CMK (cell line): ENCODE measurements at regions not wholly inside any gene's neighbourhood (a gene's known extent, or its start where the extent isn't known, plus 50 kb on each side); places are given as distances from the start of the nearest gene placed in this dataset.
"Not testable (repeated sequence)": the region's sequence is repeated elsewhere in the genome, so short reads cannot be mapped to it uniquely, and the experiment has no call there.

Experiments
- DNase-seq: peaks from one replicate; pipeline ENCODE4 v3.0.0-alpha.2; 2010; ENCODE audit warnings: low read depth

DNA sequence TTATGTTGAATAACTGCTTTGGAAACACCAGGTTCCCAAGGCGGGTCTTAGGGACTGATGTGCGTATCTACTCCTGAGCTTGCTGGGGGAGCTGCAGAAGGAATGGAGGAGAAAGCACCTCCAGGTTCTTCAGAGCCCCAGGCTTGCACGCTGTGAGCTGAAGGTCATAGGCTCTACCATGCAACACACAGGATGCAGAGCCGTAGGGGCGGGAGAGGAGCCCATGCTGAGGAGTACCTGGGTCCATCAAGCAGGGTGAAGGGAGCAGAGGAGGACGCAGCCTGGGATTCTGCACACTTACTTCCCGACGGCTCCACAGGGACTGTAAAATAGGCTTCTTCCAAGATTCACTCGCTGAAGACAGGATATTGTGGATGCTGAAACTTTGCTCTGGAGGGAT, 426.5 kb upstream of the FRG1 start:
- DNase-seq: no peak

DNA sequence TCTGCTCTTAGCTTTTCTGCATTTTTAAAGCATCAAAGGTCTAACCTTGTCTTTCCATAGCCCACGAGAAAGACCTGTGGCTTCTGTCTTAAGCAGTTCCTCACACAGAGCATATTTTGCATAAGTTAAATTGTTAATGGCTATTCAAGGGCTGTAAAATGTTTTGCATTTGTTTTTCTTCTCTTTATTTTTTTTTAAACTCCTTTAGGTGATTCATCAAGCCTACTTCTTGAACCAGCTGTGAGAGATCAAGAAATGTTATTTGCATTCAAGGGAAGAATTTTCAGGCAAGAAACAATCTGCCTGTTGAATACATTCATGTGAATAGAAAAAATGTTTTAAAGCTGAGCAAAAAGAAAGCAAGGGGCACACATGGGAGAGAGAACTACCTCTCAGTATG, 423.8 kb upstream of the FRG1 start:
- DNase-seq: no peak

DNA sequence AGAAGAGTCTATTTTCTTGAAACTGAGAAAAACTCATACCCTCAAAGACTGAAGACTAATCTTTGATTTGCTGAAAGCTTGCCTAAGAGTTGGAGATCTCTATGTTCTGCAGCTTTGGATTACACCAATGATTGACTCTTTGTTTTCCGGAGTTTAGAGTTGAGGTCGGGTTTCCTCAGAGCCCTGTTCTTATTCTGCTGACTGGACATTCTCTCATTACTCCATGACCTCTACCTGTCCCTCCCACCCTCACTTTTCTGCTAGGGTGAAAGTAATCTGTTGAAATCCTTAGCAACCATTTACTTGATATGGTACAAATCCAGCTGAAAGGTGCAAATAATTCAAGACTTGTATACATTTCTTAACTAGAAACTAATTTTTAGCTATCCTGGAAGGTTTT, 421.5 kb upstream of the FRG1 start:
- no peak for DNase-seq

DNA sequence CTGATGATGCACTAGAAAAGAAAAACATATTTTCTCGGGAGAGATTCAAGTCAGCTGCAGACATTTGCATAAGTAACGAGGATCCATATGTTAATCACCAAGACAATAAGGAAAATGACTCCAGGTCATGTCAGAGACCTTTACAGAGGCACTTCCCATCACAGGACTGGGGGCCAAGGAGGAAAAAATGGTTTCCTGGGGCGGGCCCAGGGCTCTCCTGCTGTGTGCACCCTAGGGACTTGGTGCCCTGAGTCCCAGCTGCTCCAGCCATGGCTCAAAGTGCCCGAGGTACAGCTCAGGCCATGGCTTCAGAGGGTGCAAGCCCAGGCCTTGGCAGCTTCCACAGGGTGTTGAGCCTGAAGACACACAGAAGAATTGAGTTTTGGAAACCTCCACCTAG, 415.4 kb upstream of the FRG1 start:
- DNase-seq: no peak

DNA sequence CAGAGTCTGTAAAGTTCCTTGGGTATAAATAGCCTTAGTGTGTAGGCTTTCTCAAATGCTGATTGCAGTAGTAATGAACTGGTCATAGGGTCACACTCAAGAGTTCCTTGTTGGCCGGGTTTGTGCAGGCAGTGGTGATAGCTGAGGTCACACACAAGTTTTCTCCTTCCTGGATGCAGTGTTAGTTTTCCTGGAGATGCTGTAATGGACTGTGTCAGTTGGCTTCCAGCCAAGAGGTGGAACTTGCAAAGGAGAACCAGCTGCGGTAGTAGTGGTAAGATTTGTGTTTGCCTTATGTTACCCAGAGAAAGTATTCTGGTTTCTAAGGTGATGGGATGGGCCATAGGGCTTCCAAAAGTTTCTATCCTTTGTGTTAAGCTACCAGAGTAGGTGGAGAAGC, 409.8 kb upstream of the FRG1 start:
- DNase-seq: no peak

DNA sequence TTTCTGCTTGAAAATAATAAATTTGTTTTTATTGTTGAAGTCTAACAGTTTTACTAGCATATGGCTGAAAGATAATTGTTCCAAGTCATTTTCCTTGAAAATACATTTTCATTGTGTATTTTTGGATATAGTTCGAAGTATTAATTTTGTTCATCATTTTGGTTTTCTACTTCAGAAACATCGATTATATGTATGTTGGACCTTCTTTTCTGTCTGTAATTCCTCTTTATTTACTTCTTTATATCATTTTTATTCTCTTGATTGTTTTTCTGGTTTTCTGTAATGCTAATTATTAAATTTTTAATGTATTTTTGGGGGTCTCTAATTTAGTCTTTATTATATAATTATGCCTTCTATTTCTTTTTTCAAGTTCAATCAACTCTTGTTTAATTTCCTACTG, 407.1 kb upstream of the FRG1 start:
- DNase-seq: no peak

DNA sequence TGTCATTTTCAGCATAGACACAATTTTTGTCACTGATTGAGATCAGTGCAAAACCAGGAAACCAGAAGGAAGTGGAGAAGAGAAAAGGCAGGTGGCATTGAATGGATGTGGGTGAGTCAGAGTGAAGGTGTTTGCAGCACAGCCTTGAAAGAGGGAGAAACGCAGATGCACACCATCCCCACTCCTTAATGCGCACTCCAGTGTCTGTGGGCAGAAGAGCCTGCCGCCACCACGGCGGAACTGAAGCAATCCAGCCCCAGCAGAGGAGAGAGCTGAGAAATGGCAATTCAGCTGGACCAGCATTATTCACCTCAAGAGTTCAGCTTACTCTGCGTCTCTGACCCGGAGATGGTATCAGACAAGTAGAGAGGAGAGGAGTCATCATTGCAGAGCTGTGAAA, 393.1 kb upstream of the FRG1 start:
- no peak for DNase-seq

DNA sequence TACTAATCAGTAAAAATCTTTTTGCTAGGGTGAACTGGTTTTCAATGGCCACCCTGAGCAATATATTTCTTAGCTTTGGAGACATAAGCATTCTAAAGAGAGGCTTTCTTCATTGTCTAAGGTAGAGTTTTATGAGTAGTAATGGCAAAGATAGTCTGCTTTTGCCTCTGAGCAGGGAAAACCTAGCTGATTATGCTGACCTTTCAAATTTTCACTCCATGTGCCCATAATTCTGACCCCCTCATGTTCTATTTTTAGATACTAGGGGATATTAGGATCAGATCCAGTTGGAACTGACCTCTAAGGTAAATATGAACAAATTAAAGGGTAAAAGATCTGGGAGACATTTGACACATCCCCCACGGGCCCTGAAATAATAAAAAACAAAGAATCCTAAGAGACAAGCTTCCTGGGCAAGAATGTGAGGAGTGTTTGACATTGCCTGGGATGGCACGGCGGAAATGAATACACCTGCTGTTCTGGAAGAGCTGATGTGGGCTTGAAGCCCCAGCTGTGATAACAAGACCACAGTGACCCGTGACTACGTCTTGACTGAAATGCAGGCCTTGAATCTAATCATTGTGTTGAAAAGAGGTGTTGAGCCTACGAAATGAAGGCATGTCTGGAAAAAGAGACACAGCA, 392.1 kb upstream of the FRG1 start:
- no peak for DNase-seq

DNA sequence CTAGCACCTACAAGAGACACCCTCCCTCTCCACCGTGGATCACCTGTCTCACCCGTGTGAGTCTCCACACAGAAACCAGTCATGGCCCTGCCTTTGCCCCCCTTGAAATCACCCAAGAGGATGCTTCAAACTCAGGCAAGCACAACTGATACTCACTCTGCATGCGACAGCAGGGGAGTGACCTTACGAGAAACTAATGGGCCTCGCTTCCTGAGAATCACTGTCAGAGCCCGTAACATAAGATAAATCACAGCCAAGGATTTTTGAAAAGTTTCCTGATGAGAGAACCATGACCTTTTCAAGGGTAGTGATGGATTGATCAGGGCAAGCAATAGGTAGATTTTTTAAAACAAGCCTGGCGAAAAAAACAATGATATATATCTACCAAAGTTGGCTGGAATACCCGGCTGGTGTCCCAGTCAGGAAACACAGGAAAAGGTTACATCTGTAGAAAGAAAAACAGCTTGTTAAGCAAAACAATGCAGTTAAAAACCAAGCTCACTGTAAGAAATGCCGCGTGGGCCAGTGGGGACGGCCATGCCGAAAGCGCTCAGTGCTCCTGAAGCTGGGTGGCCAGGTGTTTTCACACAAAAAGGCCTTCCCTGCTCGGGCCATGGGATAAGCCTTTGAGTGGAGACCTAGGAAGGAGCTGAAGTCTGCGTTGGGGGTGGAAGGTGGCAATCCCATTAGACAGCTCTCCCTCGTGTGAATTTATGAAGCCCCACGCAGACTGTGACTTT, 388.6 kb upstream of the FRG1 start:
- DNase-seq: not testable (repeated sequence)

DNA sequence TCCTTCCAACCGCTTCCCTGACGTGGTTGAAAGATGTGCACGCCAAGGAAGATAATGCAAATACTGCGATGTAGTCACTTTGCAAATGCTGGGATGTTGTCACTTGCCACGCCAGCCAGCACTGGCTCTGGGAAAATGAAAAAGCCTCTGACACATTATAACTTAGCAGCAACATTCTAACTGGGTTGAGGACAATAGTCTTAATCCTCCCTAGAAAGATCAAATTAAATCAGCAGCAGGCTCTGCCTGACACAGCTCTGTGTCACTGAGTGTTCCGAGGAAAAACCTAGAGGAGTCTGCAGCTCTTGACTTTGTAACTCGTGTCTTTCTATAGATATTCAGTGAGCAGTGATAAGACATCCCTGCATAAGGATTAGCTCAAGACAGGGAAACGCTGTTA, 380.1 kb upstream of the FRG1 start:
- DNase-seq: not testable (repeated sequence)

DNA sequence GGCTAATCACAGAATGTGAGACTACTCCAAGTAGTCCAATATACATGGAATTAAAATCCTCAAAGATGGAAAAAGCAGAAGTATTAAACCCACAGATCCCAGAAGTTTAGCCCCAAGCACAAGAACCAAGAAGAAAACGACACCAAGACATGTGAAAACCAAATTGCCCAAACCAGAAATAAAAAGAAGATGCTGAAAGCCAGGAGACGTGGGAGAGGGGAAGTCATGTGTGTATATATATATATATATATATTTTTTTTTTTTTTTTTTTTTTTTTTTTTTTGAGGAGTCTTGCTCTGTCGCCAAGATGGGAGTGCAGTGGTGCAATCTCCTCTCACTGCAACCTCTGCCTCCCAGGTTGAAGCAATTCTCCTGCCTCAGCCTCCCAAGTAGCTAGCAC, 376.9 kb upstream of the FRG1 start:
- not testable (repeated sequence) for DNase-seq

DNA sequence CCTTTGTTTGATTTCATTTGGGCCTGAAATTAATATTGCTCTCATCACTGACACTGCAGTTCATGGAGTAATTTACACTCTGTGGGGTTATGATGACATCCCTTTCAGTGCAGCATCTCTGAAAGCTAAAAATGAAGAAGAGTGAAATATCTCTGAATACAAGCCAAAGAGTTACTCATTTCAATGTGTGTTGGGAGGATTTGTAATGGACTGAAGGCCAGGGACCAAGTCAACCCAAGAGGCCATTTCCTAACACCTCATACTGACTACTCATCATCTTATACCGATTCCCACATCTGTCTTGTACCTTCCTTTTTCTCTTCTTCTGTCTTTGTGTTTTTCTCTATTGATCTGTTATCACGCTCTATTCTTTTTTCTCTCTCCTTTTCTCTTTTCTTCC, 374.4 kb upstream of the FRG1 start:
- not testable (repeated sequence) for DNase-seq

DNA sequence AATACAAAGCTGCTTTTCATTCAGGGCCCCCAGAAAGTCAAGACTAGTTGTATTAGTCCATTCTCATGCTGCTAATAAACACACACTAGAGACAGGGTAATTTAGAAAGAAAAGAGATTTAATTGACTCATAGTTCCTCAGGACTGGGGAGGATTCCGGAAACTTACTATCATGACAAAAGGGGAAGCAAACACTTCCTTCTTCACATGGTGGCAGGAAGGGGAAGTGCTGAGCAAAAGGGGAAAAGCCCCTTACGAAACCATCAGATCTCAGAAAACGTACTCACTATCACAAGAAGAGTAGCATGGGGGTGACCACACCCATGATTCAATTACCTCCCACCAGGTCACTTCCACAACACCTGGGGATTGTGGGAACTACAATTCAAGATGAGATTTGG, 373.8 kb upstream of the FRG1 start:
- DNase-seq: peak; percentile 1

DNA sequence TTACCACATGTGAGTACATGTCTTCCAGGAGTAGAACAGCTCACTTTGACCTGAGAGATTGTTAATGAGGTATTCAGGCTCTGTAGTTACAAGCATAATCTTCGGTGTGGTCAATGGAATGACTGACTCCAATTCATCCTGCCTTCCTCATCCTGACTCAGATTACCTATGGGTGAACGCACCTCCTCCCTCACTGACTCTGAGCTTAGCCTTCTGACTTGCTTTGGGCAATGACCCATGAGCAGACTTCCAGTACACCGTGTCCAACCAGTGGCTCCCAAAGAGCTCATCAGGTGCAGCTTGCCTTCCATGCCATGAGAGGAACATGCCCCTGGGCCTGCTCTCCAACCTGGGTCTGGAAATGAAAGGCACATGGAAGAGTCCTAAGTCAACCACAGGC, 361.0 kb upstream of the FRG1 start:
- not testable (repeated sequence) for DNase-seq

DNA sequence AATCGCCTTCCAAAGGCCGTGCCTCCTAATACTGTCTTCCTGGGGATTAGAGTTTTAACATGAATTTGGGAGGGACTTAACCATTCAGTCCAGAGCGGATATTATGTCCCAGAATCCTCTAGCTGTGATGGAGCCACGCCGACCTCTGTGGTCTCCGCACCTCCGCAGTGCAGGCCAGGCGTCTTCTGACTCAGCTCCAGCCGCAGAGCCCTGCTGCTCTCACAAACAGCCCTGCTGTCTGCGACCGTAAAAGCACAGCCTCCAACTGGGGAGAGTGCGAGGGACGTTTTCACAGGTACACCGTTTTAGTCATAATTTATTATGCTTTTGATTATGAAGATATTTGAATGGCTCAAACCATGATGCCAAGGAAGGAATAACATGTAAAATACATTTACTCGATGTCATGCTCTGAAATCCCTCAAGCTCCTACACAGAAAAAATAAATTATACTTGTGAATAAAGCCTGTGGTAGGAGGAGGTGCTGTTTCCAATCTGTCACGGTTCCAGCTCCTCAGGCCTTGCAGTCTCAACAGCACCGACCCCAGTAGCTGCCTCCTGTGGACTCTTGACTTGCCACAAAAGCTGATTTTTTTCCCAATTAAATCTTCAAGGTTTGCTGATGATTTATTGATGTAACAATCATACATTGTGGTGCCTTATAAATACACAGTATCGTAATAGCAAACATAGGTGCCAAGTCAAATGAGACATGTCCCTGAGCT, 353.6 kb upstream of the FRG1 start:
- DNase-seq: not testable (repeated sequence)

DNA sequence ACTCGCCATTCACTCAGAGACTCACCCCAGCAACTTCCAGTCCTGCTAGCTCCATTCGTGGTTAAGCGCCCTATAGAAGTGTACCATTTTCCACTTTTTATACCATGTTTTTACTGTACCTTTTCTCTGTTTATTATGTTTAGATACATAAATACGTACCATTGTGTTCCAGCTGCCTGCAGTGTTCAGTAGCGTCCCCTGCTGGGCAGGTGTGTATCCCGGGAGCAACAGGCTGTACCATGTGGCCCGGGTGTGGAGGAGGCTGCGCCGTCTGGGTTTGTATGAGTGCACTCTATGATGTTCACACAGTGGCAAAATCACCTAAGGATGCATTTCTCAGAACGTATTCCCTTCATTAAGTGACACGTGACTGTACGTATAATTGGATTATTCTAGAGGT, 351.5 kb upstream of the FRG1 start:
- not testable (repeated sequence) for DNase-seq

DNA sequence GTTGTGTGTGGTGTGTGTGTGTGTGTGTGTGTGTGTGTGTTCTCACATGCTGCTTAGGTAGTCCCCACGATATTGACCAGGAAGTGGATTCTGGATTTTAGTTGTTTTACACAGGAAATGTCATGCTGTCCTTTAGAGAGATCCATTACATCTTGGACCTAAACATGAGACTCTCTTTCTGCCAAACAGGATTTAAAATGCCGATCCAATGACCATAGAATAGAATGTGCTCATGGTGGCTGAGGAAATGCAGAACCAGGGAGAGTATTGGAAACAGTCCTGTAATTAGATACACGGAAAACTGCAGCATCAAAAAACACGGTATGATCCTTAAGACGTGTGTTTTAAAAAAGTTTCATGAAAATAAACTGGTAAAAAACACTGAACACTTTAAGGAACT, 347.8 kb upstream of the FRG1 start:
- no peak for DNase-seq

DNA sequence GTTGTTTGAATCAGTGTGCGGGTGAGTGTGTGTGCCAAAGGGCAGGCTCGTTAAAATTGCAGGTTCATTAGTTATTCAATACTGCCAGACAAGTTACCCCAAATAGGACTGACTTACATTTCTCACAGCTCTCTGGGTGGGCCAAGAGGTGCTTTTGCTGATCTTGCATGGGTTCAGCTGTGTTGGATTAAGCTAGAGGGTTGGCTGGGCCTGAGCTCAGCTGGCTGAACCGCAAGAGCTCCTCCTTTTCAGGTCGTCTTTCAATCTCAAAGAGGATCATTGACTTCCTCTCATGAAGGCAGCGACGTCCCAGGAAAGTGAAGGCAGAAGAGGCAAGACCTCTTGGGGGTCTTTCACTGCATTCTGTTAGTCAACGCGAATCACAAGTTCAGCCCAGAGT, 343.3 kb upstream of the FRG1 start:
- no peak for DNase-seq

DNA sequence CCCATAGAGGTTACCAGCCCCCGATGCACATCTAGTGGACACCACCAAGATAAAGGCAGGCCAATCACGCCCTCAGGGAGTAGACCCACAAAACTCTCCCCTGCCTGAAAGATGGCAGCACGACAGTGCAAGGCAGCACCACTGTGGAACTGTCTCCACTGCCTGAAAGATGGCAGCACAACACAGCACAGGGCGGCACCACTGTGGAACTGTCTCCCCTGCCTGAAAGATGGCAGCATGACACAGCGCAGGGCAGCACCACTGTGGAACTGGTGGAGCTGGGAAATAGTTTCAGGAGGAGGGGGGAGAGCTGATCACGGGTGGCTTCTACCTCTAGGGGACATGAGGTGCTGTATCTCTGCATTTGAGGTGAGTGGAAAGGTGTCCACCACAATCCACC, 340.4 kb upstream of the FRG1 start:
- DNase-seq: no peak

DNA sequence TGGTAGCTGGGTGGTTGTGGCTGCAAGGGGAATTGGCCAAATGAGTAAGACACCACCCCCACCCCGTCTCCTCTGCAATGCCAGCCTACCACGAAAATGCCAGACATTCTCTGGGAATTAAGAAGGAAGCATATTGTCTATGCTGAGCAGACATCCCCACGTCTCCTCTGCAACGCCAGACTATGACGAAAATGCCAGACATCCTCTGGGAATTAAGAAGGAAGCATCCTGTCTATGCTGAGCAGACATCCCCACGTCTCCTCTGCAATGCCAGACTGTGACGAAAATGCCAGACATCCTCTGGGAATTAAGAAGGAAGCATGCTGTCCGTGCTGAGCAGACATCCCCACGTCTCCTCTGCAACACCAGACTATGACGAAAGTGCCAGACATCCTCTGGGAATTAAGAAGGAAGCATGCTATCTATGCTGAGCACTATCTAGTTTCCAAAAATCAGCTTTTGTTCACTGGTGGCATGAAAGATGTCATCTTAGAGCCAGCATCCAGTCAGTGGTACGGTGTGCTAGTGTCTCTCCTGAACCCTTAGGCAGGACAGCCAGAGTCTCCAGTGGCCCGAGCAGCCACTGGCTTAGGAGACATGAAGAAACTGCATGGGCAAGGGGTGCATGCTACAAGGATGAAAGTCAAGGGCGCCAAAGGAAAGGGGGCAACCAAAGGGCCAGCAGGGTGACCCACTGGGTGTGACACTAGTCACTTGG, 339.8 kb upstream of the FRG1 start:
- no peak for DNase-seq

DNA sequence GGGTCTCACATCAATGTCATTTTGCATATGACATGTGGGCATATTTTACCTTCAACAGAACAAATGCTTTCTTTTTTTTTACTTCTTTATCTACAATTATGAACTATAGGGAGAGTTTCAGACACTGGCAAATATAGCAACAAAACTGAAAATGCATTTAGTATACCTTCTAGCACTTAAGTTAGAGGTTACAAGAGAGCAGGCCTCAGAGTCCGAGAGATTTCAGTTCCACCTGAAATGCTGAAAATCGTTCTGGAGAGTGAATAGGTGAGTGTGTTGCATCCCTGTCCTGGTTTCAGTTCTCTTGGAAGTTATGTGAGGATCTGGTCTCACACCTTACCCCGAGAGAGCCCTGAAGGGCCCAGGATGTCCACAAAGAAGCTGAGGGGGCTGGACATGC, 337.8 kb upstream of the FRG1 start:
- not testable (repeated sequence) for DNase-seq

DNA sequence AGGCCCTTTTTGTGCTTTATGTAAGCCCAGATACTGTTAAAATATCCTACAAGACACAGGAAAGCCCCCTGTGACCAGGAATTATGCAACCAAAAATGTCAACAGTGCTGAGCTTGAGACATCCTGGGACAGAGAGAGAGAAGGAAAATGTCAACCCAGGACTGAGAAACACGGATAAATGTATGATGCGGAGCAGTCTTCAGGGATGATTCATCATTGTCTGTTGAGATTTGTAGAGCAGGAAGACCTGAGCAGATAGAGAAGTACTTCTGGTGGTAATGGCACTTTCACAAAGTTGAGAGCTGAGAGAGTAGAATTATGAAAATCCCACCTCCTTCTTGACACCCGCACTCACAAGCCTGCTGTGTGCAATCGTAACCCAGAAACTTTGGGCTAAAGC, 330.1 kb upstream of the FRG1 start:
- not testable (repeated sequence) for DNase-seq

DNA sequence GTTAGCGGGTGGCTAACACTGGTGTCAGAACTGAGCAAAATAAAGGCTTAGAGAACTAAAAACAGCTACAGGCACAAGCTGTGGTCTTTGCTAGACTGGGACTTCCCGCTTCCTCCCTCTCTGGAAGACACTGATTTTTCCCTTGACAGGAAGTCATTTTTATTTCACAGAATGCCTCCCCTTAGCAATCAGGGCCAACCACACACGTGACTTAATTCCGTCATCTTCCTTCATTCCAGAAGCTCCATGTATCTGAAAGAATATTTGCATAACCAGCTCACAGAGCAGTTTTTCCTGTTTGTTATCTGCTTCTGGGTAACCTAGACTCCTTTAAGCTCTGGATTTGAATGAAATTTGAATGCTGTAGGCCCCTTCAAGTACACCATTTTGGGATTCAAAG, 327.5 kb upstream of the FRG1 start:
- DNase-seq: no peak
